Esophagus squamous epithelium (tissue), 4 donors: ENCODE measurements at regions not wholly inside any gene's neighbourhood (a gene's known extent, or its start where the extent isn't known, plus 50 kb on each side); places are given as distances from the start of the nearest gene placed in this dataset.

Experiments
- CTCF ChIP-seq, 6 experiments: fragments of 450-650 bp in 4 of 6; fragments of 200-600 bp in 2 of 6; sonication (generic) in 2 of 6; IDR thresholded peaks; one replicate each; pipeline ENCODE4 v1.5.1; 2016 to 2019; ENCODE audit warnings: antibody characterized with exemption in 6 of 6, mild to moderate bottlenecking in 4 of 6, moderate library complexity in 4 of 6
- POLR2A ChIP-seq, 4 donors: fragments of 450-650 bp; IDR thresholded peaks; one replicate each; pipeline ENCODE4 v1.6.1; 2017; ENCODE audit warnings: antibody characterized with exemption in 4 of 4, mild to moderate bottlenecking in 4 of 4, moderate library complexity in 3 of 4

GRCh38 chr5:135660826-135661575, 82.2 kb upstream of the CXCL14 start:
- no peak for TF ChIP-seq CTCF (IDR thresholded peaks at IDR 0.05)
- no peak for TF ChIP-seq POLR2A (IDR thresholded peaks at IDR 0.05)
